ENCODE measurements at regions not wholly inside any gene's neighbourhood (a gene's known extent, or its start where the extent isn't known, plus 50 kb on each side); places are given as distances from the start of the nearest gene placed in this dataset.
"Not testable (repeated sequence)": the region's sequence is repeated elsewhere in the genome, so short reads cannot be mapped to it uniquely, and the experiment has no call there.

DNA sequence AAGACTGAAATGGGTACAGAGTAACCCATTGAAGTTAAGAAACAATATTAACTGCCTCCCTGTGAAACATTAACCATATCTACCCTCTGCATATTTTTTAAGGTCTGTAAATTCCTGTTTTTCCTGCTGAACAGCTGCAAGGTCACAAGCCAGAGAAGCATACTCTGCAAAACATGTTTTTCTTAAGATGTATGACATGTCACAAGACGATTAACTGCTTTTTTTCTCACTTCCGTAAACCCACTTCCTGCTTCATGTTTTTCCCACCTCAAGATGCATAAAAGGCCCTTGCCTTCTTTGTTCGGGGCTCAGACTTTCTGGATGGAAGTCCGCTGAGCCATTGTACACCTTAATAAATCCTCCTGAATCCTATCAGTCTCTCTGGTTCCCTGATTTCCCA, 504.7 kb upstream of the MIS18BP1 start:
- H3F3A ChIP-seq (replicated peaks; ENCODE audit: low read depth), result no peaks in the 10 kb centered on the region
- no peaks in the 10 kb centered on the region for H3K4me1 Mint-ChIP-seq
- H3K27me3 Mint-ChIP-seq (ENCODE audit: insufficient read depth, low read depth, poor library complexity), result no peaks in the 10 kb centered on the region
- H3K4me3 ChIP-seq, result no peak overlapping the region
- H3K36me3 Mint-ChIP-seq (ENCODE audit: low read depth), result peaks cover 14% of the 10 kb centered on the region; the same call in 2 of the 3 replicates
- no peaks in the 10 kb centered on the region for H3K27me3 ChIP-seq (ENCODE audit: insufficient read depth)
- no peak overlapping the region for H3K27ac ChIP-seq (ENCODE audit: low read depth)
- TF ChIP-seq POLR2AphosphoS5 (IDR thresholded peaks at IDR 0.05; ENCODE audit: low read depth) (no peak), ZNF331 (CRISPR knock-in tag; IDR thresholded peaks at IDR 0.05; ENCODE audit: low read depth) (no peak), CREB1 (CRISPR knock-in tag; IDR thresholded peaks at IDR 0.05; ENCODE audit: low read depth) (no peak)
- TF ChIP-seq, protein P1, sequence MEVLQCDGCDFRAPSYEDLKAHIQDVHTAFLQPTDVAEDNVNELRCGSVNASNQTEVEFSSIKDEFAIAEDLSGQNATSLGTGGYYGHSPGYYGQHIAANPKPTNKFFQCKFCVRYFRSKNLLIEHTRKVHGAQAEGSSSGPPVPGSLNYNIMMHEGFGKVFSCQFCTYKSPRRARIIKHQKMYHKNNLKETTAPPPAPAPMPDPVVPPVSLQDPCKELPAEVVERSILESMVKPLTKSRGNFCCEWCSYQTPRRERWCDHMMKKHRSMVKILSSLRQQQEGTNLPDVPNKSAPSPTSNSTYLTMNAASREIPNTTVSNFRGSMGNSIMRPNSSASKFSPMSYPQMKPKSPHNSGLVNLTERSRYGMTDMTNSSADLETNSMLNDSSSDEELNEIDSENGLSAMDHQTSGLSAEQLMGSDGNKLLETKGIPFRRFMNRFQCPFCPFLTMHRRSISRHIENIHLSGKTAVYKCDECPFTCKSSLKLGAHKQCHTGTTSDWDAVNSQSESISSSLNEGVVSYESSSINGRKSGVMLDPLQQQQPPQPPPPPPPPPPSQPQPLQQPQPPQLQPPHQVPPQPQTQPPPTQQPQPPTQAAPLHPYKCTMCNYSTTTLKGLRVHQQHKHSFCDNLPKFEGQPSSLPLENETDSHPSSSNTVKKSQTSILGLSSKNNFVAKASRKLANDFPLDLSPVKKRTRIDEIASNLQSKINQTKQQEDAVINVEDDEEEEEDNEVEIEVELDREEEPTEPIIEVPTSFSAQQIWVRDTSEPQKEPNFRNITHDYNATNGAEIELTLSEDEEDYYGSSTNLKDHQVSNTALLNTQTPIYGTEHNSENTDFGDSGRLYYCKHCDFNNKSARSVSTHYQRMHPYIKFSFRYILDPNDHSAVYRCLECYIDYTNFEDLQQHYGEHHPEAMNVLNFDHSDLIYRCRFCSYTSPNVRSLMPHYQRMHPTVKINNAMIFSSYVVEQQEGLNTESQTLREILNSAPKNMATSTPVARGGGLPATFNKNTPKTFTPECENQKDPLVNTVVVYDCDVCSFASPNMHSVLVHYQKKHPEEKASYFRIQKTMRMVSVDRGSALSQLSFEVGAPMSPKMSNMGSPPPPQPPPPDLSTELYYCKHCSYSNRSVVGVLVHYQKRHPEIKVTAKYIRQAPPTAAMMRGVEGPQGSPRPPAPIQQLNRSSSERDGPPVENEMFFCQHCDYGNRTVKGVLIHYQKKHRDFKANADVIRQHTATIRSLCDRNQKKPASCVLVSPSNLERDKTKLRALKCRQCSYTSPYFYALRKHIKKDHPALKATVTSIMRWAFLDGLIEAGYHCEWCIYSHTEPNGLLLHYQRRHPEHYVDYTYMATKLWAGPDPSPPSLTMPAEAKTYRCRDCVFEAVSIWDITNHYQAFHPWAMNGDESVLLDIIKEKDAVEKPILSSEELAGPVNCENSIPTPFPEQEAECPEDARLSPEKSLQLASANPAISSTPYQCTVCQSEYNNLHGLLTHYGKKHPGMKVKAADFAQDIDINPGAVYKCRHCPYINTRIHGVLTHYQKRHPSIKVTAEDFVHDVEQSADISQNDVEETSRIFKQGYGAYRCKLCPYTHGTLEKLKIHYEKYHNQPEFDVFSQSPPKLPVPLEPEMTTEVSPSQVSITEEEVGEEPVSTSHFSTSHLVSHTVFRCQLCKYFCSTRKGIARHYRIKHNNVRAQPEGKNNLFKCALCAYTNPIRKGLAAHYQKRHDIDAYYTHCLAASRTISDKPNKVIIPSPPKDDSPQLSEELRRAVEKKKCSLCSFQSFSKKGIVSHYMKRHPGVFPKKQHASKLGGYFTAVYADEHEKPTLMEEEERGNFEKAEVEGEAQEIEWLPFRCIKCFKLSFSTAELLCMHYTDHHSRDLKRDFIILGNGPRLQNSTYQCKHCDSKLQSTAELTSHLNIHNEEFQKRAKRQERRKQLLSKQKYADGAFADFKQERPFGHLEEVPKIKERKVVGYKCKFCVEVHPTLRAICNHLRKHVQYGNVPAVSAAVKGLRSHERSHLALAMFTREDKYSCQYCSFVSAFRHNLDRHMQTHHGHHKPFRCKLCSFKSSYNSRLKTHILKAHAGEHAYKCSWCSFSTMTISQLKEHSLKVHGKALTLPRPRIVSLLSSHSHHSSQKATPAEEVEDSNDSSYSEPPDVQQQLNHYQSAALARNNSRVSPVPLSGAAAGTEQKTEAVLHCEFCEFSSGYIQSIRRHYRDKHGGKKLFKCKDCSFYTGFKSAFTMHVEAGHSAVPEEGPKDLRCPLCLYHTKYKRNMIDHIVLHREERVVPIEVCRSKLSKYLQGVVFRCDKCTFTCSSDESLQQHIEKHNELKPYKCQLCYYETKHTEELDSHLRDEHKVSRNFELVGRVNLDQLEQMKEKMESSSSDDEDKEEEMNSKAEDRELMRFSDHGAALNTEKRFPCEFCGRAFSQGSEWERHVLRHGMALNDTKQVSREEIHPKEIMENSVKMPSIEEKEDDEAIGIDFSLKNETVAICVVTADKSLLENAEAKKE (CRISPR knock-in tag; IDR thresholded peaks at IDR 0.05), result no peak
- TF ChIP-seq, protein P2, sequence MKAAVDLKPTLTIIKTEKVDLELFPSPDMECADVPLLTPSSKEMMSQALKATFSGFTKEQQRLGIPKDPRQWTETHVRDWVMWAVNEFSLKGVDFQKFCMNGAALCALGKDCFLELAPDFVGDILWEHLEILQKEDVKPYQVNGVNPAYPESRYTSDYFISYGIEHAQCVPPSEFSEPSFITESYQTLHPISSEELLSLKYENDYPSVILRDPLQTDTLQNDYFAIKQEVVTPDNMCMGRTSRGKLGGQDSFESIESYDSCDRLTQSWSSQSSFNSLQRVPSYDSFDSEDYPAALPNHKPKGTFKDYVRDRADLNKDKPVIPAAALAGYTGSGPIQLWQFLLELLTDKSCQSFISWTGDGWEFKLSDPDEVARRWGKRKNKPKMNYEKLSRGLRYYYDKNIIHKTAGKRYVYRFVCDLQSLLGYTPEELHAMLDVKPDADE (IDR thresholded peaks at IDR 0.05), result no peak
- H2AFZ ChIP-seq, result no peak overlapping the region
- H3K9me2 ChIP-seq (ENCODE audit: insufficient read depth), result peaks cover 4% of the 10 kb centered on the region
- H3K36me3 ChIP-seq (ENCODE audit: insufficient read depth), result no peaks in the 10 kb centered on the region
- DNase-seq (ENCODE audit: low spot score) (no peak), ATAC-seq (no peak)
- peaks cover 26% of the 10 kb centered on the region for H3K9me3 Mint-ChIP-seq
- 0 out of 2 replicates have a peak overlapping the region, but pooled peaks have one; percentile 11 for H3K27ac Mint-ChIP-seq
- H3K4me3 Mint-ChIP-seq, result no peak overlapping the region
- H4K20me1 ChIP-seq (replicated peaks; ENCODE audit: insufficient read depth), result no peaks in the 10 kb centered on the region
- no peaks in the 10 kb centered on the region for H3K79me2 ChIP-seq (replicated peaks; ENCODE audit: insufficient read depth)
- H3K4me2 ChIP-seq, result no peak overlapping the region
- H3K4me1 ChIP-seq (ENCODE audit: insufficient read depth), result no peaks in the 10 kb centered on the region

DNA sequence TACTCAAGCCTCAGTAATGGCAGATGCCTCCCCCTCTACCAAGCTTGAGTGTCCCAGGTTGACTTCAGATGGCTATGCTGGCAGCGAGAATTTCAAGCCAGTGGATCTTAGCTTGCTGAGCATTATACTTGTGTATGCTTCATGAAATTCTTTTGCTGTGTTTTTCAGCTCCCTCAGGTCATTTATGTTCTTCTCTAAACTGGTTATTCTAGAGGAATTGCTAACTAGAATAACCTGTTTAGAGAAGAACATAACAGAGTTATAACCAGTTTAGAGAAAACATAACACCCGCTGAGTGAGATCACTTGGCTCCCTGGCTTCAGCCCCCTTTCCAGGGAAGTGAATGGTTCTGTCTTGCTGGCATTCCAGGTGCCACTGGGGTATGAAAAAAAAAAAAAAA, 503.4 kb upstream of the MIS18BP1 start:
- H3K9me2 ChIP-seq (ENCODE audit: insufficient read depth); DNase-seq (ENCODE audit: low spot score); H3K79me2 ChIP-seq (replicated peaks; ENCODE audit: insufficient read depth); H3K27ac Mint-ChIP-seq; H3K4me1 Mint-ChIP-seq; H3K4me3 ChIP-seq; H3K4me2 ChIP-seq; H4K20me1 ChIP-seq (replicated peaks; ENCODE audit: insufficient read depth); H3K4me1 ChIP-seq (ENCODE audit: insufficient read depth); H2AFZ ChIP-seq; H3K27me3 Mint-ChIP-seq (ENCODE audit: insufficient read depth, low read depth, poor library complexity); H3K36me3 ChIP-seq (ENCODE audit: insufficient read depth); H3F3A ChIP-seq (replicated peaks; ENCODE audit: low read depth); H3K27me3 ChIP-seq (ENCODE audit: insufficient read depth); ATAC-seq; H3K4me3 Mint-ChIP-seq; H3K27ac ChIP-seq (ENCODE audit: low read depth): not testable (repeated sequence)
- peaks cover 14% of the 10 kb centered on the region; the same call in 2 of the 3 replicates for H3K36me3 Mint-ChIP-seq (ENCODE audit: low read depth)
- peaks cover 26% of the 10 kb centered on the region for H3K9me3 Mint-ChIP-seq

Data from GM23338 (cell line).